Stimulated activated CD4-positive, alpha-beta T cell treated with anti-CD3 and anti-CD28 coated beads, Interleukin-1b, Interleukin-23, amount 100 ng/mL, for 4 hours (primary cell): ENCODE measurements at regions not wholly inside any gene's neighbourhood (a gene's known extent, or its start where the extent isn't known, plus 50 kb on each side); places are given as distances from the start of the nearest gene placed in this dataset.
"Not testable (repeated sequence)": the region's sequence is repeated elsewhere in the genome, so short reads cannot be mapped to it uniquely, and the experiment has no call there.

Source experiments
- DNase-seq, 2 donors: peaks; one replicate each; pipeline ENCODE4 v3.0.0-alpha.2; 2020; ENCODE audit warnings: low read depth in 2 of 2

GRCh38 chr2:111316221-111316741 lies 195.6 kb downstream of the BCL2L11 start:
- DNase-seq = not testable (repeated sequence)

GRCh38 chr2:111316881-111317549 lies 196.3 kb downstream of the BCL2L11 start:
- not testable (repeated sequence) for DNase-seq

- DNase-seq = not testable (repeated sequence)
Measured at GRCh38 chr2:111319552-111319951, 198.8 kb downstream of the BCL2L11 start.

- DNase-seq = not testable (repeated sequence)
Measured at GRCh38 chr2:111320264-111320663, 199.6 kb downstream of the BCL2L11 start.

- not testable (repeated sequence) for DNase-seq
Measured at GRCh38 chr2:111320965-111321364, 200.3 kb downstream of the BCL2L11 start.

GRCh38 chr2:111323384-111323783 lies 202.7 kb downstream of the BCL2L11 start:
- not testable (repeated sequence) for DNase-seq

GRCh38 chr2:111327726-111328125 lies 207.0 kb downstream of the BCL2L11 start:
- not testable (repeated sequence) for DNase-seq

GRCh38 chr2:111329309-111329708 lies 208.6 kb downstream of the BCL2L11 start:
- DNase-seq = not testable (repeated sequence)

- DNase-seq = not testable (repeated sequence)
Measured at GRCh38 chr2:111331099-111331724, 210.5 kb downstream of the BCL2L11 start.

GRCh38 chr2:111335220-111335907 lies 214.7 kb downstream of the BCL2L11 start:
- not testable (repeated sequence) for DNase-seq

GRCh38 chr2:111338474-111338873 lies 217.8 kb downstream of the BCL2L11 start:
- not testable (repeated sequence) for DNase-seq

- DNase-seq = not testable (repeated sequence)
Measured at GRCh38 chr2:111339476-111339875, 218.8 kb downstream of the BCL2L11 start.

- DNase-seq = not testable (repeated sequence)
Measured at GRCh38 chr2:111344590-111344989, 223.9 kb downstream of the BCL2L11 start.

- DNase-seq = not testable (repeated sequence)
Measured at GRCh38 chr2:111345439-111345838, 224.7 kb downstream of the BCL2L11 start.

GRCh38 chr2:111346018-111346930 lies 225.6 kb downstream of the BCL2L11 start:
- not testable (repeated sequence) for DNase-seq

GRCh38 chr2:111347695-111348094 lies 227.0 kb downstream of the BCL2L11 start:
- not testable (repeated sequence) for DNase-seq

- not testable (repeated sequence) for DNase-seq
Measured at GRCh38 chr2:111348316-111348715, 227.6 kb downstream of the BCL2L11 start.

GRCh38 chr2:111355022-111355817 lies 234.5 kb downstream of the BCL2L11 start:
- DNase-seq = not testable (repeated sequence)

GRCh38 chr2:111355823-111356511 lies 235.3 kb downstream of the BCL2L11 start:
- DNase-seq = not testable (repeated sequence)
